ENCODE measurements at regions not wholly inside any gene's neighbourhood (a gene's known extent, or its start where the extent isn't known, plus 50 kb on each side); places are given as distances from the start of the nearest gene placed in this dataset.
"Not testable (repeated sequence)": the region's sequence is repeated elsewhere in the genome, so short reads cannot be mapped to it uniquely, and the experiment has no call there.

DNA sequence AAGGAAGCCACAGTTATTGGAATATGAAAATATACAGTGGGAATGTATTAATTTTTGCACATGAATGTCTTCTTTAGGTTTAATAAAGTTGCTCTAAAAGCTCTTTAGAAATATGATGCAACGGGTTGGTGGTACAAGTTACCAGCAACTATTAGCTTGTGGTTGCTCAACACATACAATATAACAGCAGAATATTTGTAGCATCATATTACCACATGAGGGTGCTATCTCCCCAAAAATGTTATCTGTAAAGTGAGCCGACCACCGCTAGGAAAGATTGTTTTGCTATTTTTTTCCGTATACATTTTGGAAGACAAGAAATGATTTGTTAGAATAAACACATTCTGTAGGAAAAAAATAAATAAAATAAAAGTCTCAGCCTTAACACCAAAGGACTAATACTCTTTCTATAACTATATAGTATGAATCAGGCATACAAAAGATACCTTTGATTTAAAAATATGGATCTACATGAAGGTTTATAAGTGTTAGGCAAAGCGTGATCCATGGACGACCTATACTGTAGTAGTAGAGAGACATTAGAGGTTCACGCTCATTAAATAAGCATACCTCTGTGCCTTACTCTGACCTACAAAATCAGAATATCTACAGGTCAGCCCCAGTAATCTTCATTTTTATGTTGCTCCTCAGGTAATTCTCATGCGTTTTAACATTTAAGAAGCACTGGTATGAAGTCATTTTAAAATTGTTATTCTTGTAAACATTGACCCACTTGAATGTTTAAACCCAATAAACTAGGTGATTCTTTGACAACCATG, 1110.6 kb upstream of the ACVR2A start:
- DNase-seq, result peak; percentile 59

GRCh38 chr2:146730882-146731281, 1113.9 kb upstream of the ACVR2A start:
- DNase-seq, result no peak

DNA sequence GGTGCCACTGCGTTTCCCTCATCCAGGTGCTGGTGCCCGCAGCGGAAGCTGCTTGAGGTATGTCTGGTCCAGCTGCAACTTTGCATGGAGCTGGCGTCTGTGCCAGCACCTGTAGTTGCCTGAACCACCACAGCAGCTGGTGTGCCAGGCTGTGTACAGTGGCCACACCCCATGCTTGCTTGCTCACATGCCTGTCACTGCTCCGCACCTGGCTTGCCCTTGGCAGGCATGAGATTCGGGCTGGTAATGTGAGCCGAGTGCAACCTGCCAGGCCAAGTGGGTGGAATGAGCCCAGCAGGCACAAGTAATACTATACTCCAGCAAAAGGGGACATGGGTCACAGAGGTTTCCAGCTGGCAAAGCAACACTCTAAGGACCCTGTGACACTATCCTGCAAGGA, 1123.3 kb upstream of the ACVR2A start:
- no peak for DNase-seq

DNA sequence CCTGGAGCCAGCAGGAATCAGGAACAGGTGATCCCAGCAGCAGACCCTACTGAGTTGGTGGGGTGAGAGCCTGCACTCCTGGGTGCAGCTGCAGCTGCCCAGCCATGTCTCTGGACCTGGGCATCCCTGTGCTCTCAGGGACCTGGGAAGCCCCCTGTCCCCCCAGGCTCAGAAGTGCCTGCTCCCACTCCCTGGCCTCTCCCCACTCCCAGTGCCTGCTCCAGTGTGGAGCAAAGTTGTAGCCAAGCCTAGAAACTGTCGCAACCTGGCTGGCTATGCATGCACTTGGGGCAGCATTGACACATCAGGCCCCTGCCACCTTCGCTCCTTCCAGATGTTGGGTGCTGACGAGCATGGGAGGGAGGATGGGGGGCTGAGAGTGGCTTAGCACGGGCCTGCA, 1124.7 kb upstream of the ACVR2A start:
- no peak for DNase-seq

DNA sequence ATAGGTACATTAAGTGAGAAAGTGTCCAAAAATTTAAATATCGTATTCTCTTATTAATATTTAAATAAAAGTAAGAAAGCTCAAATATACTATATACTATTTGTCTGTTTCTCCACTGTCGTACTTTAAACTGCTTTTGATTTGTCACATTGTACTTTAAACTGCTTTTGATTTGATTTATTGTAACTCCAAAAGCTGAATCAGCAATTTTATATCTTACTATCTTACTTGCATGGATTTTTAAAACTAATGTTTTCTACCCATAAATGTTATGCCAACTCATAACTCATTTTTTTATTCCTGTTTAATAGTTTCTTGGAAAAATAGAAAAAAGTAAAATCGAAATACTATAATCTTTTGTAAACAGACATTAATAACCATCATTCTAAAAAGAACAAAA, 1128.2 kb upstream of the ACVR2A start:
- no peak for DNase-seq

- no peak for DNase-seq
Observed at GRCh38 chr2:146709004-146709403, 1135.8 kb upstream of the ACVR2A start.

GRCh38 chr2:146701183-146701582, 1143.6 kb upstream of the ACVR2A start:
- no peak for DNase-seq

- DNase-seq, result no peak
Observed at GRCh38 chr2:146697307-146697706, 1147.5 kb upstream of the ACVR2A start.

- DNase-seq, result not testable (repeated sequence)
Observed at GRCh38 chr2:146696787-146697186, 1148.0 kb upstream of the ACVR2A start.

GRCh38 chr2:146681991-146682390, 1162.8 kb upstream of the ACVR2A start:
- DNase-seq, result no peak

DNA sequence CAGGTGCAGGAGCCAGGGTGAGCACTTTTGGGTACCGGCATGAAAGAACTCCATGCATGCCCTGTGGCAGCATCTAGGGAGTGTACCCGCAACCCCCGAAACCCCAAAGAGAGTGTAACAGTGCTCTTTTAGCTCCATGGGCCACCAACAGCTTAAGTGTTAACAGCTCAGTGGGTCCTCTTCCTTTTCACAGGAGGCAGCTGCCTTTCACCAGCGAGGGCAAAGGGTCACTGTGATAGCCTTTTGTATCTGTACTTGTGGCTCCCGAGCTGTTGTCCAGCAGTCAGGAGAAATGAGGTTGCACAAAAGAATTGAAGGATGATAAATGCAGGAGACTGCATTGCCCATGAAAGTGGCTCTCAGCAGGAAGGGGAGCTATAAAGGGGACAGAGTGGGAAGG, 1166.3 kb upstream of the ACVR2A start:
- DNase-seq, result no peak

GRCh38 chr2:146677280-146677679, 1167.5 kb upstream of the ACVR2A start:
- DNase-seq, result no peak

DNA sequence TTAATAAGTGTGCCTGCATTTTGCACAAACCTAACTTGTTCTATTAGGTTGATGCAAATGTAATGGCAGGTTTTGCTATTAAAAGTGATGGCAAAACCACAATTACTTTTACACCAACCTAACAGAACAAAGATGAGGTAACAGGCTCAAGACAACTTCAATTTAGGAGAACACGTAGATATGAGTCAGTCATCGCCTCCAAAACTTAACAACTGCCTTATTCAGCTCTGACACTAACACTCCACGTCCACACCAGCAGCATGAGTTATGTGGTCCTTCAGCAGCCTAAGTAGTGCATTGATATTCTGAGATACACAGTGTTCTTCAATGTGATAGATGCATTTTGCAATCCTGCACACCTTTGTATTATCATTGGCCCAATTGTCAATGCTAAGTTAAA, 1175.1 kb upstream of the ACVR2A start:
- no peak for DNase-seq

DNA sequence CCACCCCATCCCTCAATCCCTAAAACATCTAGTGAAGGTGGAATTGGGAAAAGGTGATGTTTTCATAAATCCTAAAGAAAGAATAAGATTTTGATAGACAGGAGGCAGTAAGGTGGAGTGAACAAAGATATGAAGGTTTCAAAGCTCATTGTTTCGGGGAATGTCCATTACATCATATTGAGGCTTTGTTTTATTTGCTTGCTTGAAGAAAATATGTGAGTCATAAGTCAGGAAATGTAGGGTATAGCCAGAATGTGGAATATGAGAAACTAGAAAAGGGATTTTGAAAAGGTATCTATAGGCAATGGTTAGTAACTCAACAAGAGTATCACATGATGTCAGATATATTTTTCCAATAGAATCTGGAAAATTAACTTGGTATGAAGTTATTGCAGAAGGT, 1178.5 kb upstream of the ACVR2A start:
- no peak for DNase-seq

DNA sequence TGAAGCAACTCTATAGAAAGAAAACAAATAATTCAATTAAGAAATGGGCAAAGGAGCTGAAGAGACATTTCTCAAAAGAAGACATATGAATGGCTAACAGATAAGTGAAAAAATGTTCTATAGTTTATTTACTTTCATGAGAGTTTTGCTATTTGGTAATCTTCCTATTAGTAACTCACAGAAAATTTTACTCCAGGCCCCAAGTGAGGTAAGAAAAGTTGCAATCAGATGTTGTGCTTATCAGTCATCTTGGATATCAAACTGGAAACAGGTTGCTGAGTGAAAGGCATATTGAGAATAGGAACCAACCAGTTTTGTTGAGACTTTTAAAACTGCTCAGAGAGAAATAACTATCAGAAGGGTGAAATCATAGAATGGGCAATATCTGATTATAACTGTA, 1179.0 kb upstream of the ACVR2A start:
- DNase-seq, result no peak

- peak; percentile 2 for DNase-seq
Observed at GRCh38 chr2:146661473-146662096, 1183.2 kb upstream of the ACVR2A start.

- no peak for DNase-seq
Observed at GRCh38 chr2:146659976-146660375, 1184.9 kb upstream of the ACVR2A start.

DNA sequence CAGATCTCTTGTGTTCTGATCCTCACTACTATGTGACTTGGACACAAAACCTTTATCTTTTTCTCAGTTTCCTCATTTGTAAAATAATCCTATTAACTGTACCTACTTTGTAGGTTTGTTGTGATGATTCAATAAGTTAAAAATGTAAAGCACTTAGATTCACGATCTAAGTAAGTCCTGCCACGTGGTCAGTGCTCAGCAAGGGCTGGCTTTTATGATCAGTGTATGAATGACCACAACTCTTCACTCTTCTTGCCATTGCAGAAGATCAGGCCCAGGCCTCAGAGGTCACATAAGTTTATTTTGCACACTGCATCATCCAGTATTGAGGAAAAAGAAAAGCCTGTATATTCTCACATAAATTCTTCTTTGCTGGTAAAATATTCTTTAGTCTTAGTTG, 1192.5 kb upstream of the ACVR2A start:
- DNase-seq, result no peak

DNA sequence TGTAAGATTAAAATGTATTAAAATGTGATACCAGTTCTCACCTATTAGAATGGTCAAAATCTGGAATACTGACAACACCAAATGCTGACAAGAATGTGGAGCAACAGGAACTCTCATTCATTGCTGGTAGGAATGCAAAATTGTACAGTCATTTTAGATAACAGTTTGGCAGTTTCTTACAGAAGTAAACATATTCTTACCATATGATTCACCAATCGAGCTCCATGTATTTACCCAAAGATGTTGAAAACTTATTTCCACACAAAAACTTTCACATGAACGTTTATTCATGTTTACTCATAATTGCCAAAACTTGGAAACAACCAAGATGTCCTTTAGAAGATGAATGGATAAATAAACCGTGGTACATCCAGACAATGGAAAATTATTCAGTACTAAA, 1193.5 kb upstream of the ACVR2A start:
- DNase-seq, result no peak

- no peak for DNase-seq
Observed at GRCh38 chr2:146642066-146642465, 1202.8 kb upstream of the ACVR2A start.

DNA sequence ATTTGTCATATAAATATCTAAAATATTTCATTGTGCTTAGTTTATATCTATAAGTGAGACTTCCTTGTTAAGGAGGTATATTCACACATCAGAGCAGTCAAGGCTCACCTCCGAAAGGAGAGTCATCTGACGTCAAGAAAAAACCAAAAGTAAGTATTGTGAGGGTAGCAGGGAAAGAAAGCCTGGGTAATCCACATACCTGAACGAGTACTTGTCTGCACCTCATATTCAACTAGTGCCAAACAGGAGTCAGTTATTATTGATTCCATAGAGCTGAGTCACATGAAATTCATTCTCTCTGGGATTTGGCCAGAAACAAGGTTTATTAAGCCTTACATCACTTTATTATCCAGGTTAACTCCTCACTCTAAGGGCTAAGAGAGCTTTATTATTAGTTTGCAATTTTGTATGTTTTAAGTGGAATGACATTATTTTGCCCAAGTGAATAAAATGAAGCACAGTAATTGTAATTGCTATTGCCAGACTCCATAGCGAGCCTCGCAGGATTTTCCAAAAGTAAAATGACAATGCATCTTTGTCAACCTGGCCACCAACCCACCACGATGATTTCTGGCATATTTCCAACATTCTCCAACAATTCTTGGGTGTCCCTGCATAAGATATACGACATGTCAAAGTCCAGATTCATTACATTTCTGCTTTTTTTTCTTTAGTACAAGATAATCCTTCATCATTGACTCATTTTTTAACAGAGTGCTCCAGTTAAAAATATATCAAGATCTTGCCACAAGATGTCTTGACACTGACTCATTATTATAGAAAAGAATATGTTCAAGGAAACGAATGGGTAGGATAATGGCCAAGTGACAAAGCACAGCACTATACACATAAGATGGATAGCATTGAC, 1210.4 kb upstream of the ACVR2A start:
- DNase-seq, result no peak

GRCh38 chr2:146633159-146633558, 1211.7 kb upstream of the ACVR2A start:
- no peak for DNase-seq

GRCh38 chr2:146632707-146633106, 1212.1 kb upstream of the ACVR2A start:
- no peak for DNase-seq

Measured in NCI-H748 treated with DMSO at 0.1 percent for 48 hours (cell line).